NCI-H2107 (cell line): ENCODE measurements at regions not wholly inside any gene's neighbourhood (a gene's known extent, or its start where the extent isn't known, plus 50 kb on each side); places are given as distances from the start of the nearest gene placed in this dataset.

Experiments
- DNase-seq: peaks from one replicate; lab custom pipeline; 2025; lab: John Stamatoyannopoulos, UW

GRCh38 chr1:50358962-50359361, 64.3 kb downstream of the DMRTA2 start:
- no peak for DNase-seq

GRCh38 chr1:50357186-50357585, 66.1 kb downstream of the DMRTA2 start:
- no peak for DNase-seq

GRCh38 chr1:50354813-50355212, 68.4 kb downstream of the DMRTA2 start:
- DNase-seq: no peak

GRCh38 chr1:50352428-50352827, 70.8 kb downstream of the DMRTA2 start:
- no peak for DNase-seq

- no peak for DNase-seq
These were observed 72.4 kb downstream of the DMRTA2 start for GRCh38 chr1:50350868-50351267.

GRCh38 chr1:50350421-50350820, 72.8 kb downstream of the DMRTA2 start:
- no peak for DNase-seq

- no peak for DNase-seq
These were observed 74.0 kb downstream of the DMRTA2 start for GRCh38 chr1:50349242-50349565.

GRCh38 chr1:50348449-50349241, 74.6 kb downstream of the DMRTA2 start:
- peak; percentile 89 for DNase-seq

- DNase-seq: no peak
These were observed 75.3 kb downstream of the DMRTA2 start for GRCh38 chr1:50347933-50348332.

- no peak for DNase-seq
These were observed 76.6 kb downstream of the DMRTA2 start for GRCh38 chr1:50346621-50347020.

- DNase-seq: no peak
These were observed 79.9 kb downstream of the DMRTA2 start for GRCh38 chr1:50343323-50343722.

- DNase-seq: no peak
These were observed 80.7 kb downstream of the DMRTA2 start for GRCh38 chr1:50342525-50342924.

- no peak for DNase-seq
These were observed 88.2 kb downstream of the DMRTA2 start for GRCh38 chr1:50335036-50335435.

GRCh38 chr1:50333595-50333974, 89.7 kb downstream of the DMRTA2 start:
- no peak for DNase-seq

GRCh38 chr1:50332941-50333594, 90.2 kb downstream of the DMRTA2 start:
- DNase-seq: peak; percentile 71

GRCh38 chr1:50329332-50329932, 93.8 kb downstream of the DMRTA2 start:
- DNase-seq: no peak

GRCh38 chr1:50328552-50328951, 94.7 kb downstream of the DMRTA2 start:
- no peak for DNase-seq

- no peak for DNase-seq
These were observed 97.2 kb downstream of the DMRTA2 start for GRCh38 chr1:50326026-50326425.

GRCh38 chr1:50322579-50322978, 100.7 kb downstream of the DMRTA2 start:
- DNase-seq: no peak

- DNase-seq: no peak
These were observed 104.8 kb downstream of the DMRTA2 start for GRCh38 chr1:50318428-50318827.

- DNase-seq: no peak
These were observed 114.4 kb downstream of the DMRTA2 start for GRCh38 chr1:50308878-50309277.

GRCh38 chr1:50305808-50306207, 117.4 kb downstream of the DMRTA2 start:
- no peak for DNase-seq

- DNase-seq: no peak
These were observed 122.9 kb downstream of the DMRTA2 start for GRCh38 chr1:50300297-50300696.
